Fibroblast of skin of left quadriceps (primary cell): ENCODE measurements at regions not wholly inside any gene's neighbourhood (a gene's known extent, or its start where the extent isn't known, plus 50 kb on each side); places are given as distances from the start of the nearest gene placed in this dataset.

Experiments used
- DNase-seq, 2 experiments: peaks; one replicate each; pipeline ENCODE4 v3.0.0-alpha.2; 2013; ENCODE audit warnings: low read depth in 2 of 2

GRCh38 chr6:209432-210103, 82.7 kb upstream of the DUSP22 start:
- DNase-seq, result no peak

DNA sequence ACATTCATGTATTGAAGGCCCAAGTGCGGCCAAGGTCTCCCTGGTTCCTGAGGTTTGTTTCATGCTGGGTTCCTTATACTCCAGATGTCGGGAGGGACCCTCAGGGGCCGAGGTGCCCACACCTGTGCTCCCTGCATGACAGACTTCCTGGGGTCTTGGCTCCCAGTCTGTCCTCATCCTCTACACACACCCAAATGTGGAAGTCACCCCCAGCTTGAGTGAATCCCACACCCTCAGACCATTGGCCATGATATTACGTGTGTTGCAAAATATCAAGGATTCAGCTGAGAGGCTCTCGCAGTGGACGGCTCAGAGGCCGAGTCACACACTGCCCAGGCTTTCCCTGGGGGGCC, 82.2 kb upstream of the DUSP22 start:
- DNase-seq, result no peak

- DNase-seq, result no peak
Observed at GRCh38 chr6:210778-211374, 81.4 kb upstream of the DUSP22 start.

DNA sequence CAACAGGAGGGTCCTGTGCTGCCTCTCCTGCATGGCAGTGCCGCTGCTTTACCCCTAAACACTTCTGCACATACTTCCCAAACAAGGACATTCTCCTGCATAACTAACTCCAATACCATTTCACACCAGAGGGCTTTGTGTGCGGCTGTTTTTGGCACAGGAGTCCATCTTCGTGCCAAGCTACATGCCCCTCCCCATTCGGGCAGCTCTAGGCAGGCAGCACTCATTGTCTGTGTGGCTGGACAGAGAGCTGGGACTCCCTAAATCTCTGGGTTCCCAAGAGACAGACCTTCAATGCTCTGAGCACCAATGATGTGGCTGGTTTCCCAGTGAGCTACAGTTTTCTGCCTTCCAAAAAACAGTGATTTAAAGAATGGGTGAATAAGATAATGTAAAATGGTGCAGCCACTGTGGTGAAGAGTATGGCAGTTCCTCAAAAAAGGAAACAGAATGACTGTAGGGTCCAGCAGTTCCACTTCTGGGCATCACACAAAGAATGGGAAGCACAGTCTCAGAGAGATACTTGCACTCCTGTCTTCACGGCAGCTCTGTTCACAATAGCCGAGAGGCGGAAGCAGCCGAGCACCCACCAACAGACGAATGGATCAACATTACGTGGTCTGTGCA, 80.3 kb upstream of the DUSP22 start:
- DNase-seq, result no peak

DNA sequence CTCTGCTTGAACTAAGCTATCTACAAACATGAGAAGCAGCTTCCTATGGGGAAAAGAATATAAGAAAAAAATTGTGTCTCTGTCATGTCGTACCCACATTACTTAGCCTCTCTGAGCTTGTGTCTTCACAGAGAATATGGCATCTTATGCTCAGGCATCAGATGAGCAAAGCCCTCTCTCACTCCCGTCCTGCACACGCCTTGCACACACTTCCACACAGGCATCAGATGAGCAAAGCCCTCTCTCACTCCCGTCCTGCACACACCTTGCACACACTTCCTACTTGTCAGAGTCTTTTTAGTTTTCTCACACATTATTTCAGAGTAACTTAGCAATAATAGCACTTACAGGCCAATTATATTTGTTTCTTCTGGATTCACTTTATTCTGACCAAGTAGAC, 79.0 kb upstream of the DUSP22 start:
- no peak for DNase-seq

DNA sequence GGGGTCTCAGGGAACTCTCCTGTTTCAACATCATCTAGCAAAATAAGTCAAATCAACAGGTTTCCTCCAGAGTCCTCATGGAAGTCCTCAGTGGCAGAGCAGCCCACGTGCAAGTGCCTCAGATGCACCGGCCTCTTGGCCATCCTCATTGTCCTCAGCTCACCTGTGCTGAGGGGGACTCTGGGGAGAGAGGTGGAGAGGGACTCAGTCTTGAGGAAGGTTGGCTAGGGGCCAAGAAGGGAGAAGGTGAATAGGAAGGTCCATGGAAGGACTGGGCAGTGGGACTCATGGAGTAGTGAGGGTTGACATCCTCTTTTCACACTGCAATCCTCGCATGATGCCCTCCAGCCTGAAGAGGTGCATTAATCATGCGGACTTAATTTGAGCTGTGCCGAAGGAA, 77.9 kb upstream of the DUSP22 start:
- DNase-seq, result no peak

DNA sequence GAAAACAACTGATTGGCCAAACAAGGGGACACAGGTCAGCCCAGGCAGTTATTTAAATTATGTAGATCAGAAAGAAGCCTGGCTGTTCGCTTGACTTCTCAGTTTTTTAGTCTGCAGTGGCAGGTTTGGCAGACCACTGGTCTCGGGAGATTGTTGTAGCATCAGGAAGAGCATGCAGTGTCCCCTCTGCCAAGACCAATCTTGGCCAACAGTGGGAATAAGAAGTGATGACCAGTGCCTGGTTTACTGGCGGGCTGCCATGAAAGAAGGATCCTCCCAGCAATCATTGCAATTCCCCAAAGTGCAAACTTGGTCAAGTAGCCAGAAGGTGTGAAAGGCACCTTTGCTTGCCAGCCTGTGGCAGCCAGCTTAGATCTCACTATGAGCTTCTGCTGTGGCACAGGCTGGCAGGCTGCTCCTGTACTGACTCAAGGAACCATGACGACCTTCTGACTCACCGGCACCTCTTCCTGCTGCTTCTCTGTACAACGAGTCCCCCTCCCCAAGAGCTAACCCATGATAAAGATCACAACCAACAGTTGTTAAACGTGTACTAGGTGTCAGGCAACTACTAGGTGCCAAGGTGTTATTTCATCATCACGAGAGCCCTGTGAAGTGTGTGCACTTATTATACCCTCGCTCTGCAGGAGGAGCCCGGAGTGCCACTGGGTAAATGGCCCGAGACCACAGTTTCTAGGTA, 76.8 kb upstream of the DUSP22 start:
- no peak for DNase-seq

DNA sequence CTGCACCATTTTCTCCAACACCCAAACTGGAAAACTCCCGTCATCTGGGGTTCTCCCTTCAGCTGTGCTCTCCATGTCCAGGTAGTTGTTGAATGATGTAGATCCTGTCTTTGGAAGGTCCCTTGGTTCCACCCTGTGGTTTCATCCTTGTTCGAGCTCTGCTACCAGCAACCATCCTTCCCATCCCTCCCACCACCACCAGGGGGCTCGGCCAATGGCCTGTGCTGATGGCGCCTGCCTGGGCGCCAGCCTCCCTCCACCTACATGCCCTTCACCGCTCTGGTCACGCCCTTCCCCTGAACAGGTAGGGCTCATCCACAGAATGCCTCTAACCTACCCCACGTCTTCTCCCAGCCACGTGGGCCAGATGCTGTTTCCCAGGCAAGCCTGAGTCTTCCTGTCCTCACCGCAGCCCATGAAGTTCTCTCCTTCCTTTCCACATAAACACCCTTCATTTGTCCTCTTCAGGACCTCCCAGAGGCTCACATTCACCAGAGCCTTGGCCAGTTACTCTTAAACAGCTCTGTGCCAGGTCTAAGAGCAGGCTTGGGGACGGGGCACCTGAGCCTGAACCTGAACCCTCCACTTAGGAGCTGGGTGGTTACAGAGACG, 75.1 kb upstream of the DUSP22 start:
- DNase-seq, result no peak

- no peak for DNase-seq
Observed at GRCh38 chr6:218153-219018, 73.9 kb upstream of the DUSP22 start.

- DNase-seq, result no peak
Observed at GRCh38 chr6:219019-219570, 73.2 kb upstream of the DUSP22 start.

- DNase-seq, result peak in 1 of 2 experiments; percentile 15
Observed at GRCh38 chr6:219641-220198, 72.6 kb upstream of the DUSP22 start.

- no peak for DNase-seq
Observed at GRCh38 chr6:220312-220711, 72.0 kb upstream of the DUSP22 start.

GRCh38 chr6:220721-221475, 71.4 kb upstream of the DUSP22 start:
- no peak for DNase-seq

DNA sequence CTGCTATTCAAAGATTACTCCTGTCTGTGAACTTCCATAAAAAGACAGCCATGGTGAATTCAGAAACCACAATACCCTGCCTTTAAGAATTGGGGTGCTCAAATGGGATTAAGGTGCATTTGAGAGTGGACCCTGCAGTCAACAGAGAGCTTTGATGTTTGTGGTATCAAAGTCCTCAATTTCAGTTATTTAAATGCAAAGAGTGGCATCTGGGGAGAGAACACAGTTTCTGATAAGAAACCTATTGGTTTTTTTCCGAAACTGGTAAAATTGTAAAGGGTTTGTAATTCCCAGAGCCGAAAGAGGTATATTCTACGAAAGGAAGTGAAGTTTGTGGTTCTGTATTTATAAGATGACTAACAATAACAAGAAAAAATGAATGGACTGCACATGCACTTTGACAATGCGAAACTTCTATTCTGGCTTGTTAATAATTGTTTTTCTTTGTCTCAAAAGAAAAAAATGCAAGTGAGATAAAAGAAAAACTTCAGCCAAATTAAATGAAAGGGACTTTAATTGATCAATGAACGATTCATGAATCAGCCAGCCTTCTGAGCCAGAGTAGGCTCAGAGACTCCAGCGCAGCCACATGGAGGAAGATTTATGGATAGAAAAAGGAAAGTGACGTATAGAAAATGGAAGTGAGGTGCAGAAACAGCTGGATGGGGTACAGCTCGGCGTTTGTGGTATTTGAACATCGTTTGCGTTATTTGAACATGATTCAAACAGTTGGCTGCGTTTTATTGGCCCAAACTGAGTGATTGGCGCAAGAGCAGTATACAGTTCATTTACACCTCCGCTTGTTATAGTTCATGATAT, 70.5 kb upstream of the DUSP22 start:
- DNase-seq, result no peak

DNA sequence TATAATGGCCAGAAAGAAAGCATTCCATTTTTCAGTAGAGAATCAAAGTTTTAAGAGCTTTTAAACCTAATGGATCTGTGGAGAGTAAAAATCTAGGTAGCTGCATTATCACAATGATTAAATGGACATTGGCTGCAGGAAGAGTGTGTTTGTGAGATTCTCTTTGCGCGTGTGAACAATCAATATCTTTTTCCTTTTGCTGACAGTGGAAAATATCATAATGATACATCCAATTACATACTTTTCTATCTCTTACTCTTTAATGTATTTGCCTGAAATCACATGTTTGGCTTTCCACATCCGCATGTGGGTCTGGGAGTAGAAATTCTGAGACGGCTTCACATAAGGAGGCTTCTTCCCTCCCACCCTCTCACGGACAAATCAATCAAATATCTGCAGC, 69.8 kb upstream of the DUSP22 start:
- DNase-seq, result no peak

- no peak for DNase-seq
Observed at GRCh38 chr6:223136-223535, 69.2 kb upstream of the DUSP22 start.

GRCh38 chr6:223763-224162, 68.5 kb upstream of the DUSP22 start:
- DNase-seq, result no peak

DNA sequence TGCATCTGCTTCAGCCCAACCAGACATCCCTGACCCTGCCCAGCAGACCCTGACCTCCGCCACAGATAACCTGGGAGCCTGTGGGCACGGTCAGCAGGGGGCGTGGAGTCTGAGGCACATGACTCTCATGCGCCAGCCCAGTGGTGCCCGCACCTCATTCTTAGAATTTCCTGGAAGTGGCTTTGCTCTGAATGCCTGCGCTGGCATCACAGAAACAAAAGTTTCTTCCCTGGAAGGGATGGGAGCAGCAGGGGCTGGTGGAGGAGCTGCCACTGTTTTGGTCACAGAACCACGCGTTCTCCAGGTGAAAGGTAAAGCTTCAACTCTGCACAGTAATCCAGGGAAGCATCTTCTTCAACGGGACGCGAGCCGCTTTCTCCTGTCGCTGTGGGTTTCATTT, 67.9 kb upstream of the DUSP22 start:
- DNase-seq, result no peak

- no peak for DNase-seq
Observed at GRCh38 chr6:225121-225721, 67.1 kb upstream of the DUSP22 start.
